ENCODE measurements at regions not wholly inside any gene's neighbourhood (a gene's known extent, or its start where the extent isn't known, plus 50 kb on each side); places are given as distances from the start of the nearest gene placed in this dataset.
"Not testable (repeated sequence)": the region's sequence is repeated elsewhere in the genome, so short reads cannot be mapped to it uniquely, and the experiment has no call there.

DNA sequence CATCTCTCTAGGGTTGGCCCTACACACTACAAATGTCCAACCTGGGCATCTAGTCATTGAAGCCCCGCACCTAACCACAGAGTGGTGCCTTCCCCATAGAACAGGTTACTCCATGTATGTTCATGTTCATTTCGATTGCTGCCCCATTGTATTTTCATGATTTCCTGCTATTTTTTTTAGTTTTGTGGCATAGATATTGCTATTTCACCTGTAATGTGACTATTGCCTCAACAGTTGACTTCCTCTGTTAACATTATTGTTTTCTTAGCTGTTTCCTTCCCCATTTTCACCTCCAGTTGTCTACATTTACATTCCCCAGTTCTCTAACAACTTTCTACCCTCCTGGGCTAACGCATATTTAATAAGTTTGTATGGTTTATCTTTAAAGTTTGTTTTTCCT is 137.7 kb upstream of the RBMS3 start:
- DNase-seq (ENCODE audit: low read depth), result no peak

DNA sequence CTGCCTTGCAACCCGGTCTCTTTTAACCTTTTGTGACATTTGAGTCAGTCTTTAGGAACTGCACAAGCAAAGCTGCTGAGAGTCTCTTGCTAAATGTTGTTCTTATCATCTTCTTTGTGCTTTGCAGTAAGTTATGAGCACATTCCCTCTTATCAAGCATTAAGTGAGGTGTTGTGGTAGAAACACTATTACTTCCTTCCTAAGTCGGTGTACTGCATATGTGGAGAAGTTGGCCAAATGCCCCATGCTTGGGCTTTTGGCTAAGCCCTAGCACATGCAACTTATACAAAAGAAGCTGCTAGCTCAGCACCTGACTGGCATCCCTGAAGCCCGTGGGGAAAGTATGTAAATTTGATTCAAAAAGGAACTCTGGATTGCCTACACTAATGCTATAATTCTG is 136.5 kb upstream of the RBMS3 start:
- no peak for DNase-seq (ENCODE audit: low read depth)

DNA sequence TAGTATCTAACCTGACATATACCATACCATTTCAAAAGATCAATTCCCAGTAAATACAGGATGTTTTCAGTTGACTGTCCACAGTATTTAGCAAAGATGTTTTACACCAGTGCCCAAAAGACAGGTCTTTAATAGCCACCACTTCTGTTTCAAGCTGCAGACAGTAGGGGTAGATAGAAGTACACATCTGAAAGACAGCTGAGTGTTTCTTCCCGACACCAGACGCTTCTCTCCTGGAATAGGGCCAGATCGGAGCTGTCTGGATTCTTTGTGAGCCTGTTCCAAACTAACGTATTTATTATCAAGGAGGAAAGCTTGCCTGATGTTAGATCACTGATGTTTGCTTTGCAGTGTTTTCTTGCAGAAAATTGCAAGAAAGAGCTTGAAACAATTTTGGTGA is 136.1 kb upstream of the RBMS3 start:
- no peak for DNase-seq (ENCODE audit: low read depth)

DNA sequence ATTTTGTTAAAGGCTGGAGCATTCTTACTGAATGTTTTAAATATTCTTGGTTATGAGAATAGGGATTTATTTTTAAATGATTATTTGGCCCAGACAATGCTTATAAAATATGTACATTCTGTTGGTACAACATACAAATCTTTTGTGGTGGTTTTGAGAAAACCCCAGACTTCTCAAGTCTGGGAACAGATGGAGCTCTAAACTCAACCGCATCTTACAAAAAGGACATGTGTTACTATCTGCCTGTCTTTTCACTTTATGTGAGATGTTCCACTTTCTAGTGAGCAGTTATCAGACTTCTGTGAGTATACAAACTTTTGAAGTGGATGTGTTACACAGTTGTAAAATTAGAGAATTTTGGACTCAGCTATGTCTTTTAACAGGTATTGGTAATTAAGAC is 135.5 kb upstream of the RBMS3 start:
- no peak for DNase-seq (ENCODE audit: low read depth)

DNA sequence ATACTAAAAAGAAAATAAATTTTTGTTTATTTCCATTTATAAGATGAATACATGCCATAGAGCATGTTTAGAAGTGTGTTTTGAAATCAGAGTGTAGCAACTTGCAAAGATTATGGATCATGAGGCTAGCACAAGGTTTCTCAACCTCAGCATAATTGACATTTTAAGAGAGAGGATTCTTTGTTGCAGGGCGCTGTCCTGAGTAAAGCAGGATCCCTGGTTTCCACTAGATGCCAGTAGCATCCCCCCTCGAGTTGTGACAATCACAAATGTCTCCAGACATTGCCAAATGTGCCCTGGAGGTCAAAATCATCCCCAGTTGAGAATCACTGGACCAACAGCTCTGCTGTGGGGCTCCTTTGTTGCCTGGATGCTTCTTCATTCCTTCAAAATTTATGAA is 128.5 kb upstream of the RBMS3 start:
- no peak for DNase-seq (ENCODE audit: low read depth)

DNA sequence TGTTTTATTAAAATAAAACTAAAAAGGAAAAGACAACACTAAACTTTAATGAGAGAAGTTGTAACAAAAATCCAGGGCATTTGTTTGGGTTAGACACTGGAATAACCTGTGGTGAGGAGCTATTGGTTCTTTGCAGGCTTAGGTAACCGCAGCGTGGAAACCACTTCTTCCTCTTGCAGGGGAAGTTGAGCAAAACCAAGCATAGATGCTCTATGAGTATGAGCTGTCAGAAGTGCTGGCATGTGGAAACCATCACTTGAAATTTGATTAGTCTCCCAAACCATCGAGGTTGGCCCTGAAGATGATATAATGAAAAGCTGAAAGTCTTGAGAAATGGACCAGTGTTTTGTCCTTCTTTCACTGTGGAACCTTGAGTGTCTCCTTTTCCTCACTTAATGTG is 127.1 kb upstream of the RBMS3 start:
- no peak for DNase-seq (ENCODE audit: low read depth)

DNA sequence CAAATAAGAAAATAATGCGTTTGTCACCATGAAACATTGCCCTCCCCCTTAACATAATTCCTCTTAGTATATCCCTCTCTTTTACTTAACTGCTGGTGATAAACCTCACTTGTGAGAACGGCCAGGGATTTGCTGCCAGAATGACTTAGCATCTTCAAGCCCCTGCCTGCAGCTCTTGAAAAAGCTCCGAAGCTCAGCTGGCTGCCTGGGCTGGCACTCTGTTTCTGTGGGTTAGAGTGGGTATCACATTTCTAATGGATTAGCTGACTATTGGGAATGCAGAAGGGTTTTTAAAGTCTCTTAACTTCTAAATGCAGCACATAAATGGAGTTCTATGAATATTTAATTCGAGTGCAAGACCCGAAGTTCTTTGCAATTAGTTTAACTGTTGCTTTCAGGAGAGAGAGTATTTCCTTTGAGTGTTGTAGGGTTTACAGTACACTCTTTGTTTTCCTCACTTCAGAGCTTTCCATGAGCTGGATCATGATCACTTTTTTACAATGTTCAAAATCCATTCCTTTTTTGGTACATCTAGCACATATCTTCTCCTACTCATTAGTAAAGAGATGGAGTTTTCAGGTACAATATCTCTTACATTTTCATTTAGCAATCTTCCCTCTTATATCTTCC is 124.7 kb upstream of the RBMS3 start:
- no peak for DNase-seq (ENCODE audit: low read depth)

DNA sequence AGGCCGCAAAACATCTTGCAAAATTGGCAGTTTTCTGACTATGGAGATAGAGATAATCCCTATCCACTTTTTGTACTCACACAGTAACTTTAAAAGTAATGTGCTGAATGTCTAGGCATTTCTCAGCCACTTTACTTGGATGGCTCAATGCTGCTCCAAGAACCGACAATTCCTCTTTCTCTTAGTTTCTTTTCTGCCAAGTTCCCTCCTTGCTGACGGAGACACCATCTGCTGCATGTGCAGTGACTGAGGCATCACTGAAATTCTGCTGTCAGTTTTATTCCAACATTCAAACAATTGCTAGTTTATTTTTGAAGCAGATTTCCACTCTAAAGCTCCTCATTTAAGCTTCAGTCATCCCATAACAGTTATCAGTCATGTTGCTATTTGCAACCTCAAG is 116.0 kb upstream of the RBMS3 start:
- DNase-seq (ENCODE audit: low read depth), result no peak

DNA sequence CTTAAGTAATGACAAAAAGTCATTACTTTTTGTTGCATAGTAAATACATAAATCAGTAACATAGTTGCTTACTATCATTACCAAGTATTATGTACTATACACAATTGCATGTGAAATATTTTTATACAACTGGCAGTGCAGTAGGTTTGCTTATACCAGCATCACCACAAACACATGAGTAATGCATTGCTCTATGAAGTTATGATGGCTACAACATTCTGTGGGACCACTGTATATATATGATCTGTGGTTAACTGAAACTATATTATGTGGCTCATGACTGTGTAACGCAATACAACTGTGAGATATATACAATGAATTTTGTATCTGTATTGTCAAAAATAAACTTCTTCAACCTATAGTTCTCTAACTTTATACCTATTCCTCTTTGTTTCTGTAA is 113.7 kb upstream of the RBMS3 start:
- DNase-seq (ENCODE audit: low read depth), result no peak

DNA sequence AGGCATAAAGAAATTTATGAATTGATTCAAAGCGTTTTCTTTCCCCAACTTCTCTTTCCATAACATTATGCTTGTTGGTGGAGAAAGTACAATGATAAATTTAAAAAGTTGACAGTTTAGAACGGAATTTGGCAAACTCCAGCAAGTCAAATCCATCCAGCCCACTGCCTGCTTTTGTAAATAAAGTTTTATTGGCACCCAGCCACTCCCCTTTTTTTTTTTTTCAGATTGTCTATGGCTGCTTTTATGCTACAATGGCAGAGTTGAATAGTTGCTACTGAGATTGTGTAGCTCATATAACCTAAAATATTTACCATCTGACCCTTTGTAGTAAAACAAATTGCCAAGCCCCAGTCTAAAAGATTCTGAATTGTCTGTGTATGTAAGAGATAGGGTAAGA is 112.8 kb upstream of the RBMS3 start:
- DNase-seq (ENCODE audit: low read depth), result no peak

DNA sequence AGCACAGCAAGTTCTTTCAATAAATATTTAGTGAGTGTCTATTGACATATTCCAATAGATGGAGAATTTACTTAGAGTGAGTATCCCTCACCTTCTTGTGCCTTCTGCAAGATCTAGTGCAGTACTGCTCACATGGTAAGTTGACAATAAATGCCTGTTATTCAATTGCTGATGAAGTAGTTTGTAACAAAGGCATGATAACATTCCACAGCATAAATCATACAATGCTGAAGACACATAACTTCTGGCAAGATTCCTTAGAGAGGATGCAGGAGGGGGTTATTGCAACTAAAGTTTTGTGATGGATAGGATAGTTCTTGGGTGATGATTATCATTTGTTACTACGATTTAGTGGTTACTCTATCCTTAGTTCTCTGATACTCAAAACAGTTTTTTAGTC is 112.2 kb upstream of the RBMS3 start:
- no peak for DNase-seq (ENCODE audit: low read depth)

DNA sequence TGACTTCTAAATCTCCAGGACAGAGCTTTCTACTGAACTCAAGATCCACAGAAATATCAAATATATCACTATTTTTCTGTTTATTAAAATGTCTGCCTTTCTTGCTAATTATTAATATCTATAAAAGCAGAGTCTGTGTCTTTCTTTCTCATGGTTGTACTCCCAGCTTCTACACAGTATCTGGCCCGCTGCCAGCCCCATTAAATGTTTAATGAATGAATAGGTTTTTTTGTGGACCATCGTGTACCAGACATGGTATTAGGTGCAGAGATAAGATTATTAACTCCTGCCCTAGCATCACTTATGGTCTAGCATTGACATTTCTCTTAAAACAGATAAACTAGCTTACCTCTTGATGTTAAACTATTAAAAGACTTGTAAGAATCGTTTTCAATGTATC is 111.4 kb upstream of the RBMS3 start:
- DNase-seq (ENCODE audit: low read depth), result no peak

DNA sequence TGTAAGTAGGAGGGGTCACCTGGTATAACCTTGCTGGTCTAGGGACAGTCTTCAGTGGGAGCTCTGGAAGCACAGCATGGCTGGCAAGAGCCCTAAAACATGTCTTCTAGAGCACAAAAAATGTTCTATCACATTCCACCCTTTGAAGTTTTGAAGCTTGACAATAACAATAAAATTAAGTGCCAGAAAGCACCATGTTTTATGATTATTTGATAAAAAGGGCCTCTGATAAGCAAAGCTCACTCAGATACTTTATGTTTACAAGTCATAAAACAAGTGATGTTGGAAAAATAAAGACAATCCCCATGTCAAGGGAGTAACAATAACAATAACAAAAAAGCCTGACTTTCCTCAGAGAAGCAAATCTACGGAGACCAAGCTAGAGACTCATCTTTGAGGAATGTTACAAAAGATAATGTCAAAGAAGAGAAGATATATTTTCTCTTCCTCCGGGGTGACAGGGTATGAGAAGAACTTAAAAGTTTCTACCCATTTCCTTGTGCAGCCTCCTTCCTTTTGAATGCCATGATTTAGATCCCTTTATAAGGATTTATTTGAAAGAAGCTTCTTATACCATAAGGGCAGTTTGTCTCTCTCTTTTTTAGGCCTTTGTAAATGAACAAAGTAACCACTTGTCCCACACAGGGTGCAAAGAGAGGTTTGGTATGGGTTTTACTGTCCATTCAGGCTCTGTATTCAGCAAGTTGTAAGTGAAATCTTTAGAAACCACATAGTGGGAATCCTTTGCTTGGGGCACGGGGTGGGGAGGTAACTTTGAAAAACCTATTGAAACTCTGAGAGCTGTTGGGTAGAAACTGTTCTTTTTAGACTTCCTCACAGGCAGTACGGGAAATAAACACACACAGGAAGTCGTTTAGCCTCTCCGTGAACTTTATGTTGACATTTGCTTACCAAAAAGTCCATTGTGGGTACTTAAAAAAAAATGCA is 109.6 kb upstream of the RBMS3 start:
- no peak for DNase-seq (ENCODE audit: low read depth)

DNA sequence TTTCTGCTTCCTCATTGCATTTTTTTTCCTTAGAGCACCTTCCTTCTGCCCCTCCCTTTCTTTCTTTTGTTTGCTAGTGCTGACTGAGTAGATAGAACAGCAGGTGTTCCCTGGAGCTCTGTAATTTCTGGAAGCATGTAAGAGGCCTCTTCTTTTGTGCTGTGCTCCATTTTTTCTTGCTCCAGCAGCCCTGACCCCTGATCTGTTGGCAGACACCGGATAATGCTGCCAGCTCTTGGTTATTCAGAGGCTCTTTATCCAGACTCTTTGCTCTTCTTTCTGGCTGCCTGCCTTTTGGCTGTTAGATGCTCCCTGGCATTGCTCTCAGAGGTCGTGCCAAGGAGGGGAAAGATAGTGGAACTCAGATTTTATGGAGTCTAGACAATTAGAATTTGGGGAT is 104.4 kb upstream of the RBMS3 start:
- DNase-seq (ENCODE audit: low read depth), result no peak

DNA sequence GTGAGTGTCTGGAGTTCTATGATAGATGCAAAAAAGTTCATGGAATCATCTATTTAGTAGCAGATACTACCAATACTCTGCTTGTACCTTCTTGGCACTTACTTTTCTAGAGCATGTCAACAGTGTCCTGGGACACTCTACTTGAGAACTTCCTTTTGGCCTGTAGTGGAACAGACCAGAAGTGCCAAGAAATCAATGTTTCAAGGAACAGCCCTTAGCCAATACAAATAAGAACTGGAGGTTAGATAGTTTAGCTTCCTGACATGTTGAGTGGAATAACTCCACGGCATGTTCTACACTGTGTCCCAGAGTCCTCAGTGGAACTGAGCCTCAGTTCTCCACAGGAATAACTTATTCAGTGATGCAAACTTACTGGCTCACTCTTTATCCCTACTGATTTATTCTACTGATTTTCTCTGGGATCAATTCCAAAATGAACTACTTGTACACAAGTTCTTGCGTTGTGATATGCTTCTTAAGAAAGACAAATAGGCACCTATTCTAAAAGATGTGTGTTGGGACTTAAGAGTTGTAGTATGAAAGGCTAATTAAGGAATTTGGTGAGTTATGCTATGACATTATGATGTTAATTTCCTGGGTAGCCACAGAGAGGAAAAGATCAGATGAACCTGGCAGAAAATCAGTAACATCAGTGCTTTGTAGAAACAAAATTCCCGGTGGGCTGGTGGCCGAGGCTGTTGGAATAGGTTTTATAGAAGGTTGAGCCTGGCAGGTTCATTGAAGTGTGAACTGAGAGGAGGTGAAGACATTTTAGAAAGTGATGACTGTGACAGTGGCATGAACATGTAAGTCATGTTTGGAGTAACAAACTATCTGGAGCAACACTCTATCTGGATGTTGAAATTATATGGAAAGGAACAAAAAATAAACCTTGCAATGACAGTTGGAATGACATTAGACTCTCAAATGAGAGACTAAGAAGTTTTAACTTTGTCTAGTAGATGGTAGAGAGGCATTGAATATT is 101.8 kb upstream of the RBMS3 start:
- DNase-seq (ENCODE audit: low read depth), result no peak

DNA sequence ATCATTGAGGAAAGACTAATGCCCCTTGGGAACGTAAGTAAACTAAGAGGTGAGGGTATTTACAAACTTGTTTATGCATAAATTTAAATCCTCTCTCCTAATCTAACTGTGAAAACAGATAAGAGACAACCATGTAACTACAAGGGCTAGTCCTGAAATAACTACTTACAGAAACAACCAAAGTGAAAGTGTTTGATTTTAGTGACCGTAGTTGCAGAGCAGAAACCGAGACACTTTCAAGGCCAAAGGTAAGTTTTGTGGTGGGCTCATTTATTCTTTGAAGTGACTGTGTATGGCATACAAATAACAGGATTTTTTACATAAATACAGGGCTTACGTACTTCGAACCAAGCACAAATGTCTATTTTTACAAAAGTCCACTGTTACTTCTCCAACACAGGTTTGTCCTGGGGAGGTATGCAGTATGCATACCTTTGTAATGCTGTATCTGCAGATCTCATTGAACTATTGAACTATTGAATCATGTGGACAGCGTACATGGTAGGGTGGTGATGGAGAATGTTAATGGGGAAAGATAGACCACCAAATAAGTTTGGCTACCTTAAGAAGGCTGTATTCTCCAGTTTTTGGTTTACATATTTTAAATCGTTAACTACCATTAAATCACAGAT is 99.6 kb upstream of the RBMS3 start:
- DNase-seq (ENCODE audit: low read depth), result no peak

DNA sequence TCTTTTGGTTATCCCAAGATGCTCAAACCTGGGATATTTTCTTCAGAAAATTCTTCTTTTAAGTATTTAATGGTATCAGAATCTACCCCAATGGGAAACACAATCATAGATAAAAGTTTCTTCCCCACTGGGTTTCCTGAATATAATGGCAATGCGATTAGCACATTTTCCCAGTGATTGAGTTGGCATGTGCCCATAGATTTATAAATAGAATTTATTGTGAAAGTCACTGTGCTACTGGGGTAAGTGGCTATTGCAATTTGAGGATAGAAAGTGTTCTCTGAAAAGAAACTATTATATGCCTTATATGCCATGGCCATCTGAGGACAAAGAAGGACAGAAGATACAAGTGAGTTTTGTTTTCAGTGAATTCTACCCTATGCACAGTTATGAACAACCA is 99.0 kb upstream of the RBMS3 start:
- DNase-seq (ENCODE audit: low read depth), result no peak

DNA sequence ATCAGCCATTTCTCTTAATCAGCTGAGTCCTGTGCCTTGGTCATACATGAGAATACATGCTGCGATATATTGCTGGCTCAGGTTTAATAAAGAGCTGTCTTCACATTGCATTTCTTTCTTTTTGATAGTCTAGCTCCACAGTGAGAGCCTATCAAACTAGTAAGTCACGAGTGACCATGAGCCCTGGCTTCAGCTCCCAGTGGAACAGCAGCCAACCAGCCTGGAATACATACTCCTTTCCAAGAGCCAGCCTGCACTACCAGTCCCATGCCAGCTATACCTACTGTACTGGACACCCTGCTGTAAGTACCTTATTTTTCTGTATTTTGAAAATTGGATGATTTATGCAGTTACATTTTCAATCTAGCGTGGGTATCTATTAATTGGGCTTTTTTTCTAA is 98.0 kb upstream of the RBMS3 start:
- not testable (repeated sequence) for DNase-seq (ENCODE audit: low read depth)

DNA sequence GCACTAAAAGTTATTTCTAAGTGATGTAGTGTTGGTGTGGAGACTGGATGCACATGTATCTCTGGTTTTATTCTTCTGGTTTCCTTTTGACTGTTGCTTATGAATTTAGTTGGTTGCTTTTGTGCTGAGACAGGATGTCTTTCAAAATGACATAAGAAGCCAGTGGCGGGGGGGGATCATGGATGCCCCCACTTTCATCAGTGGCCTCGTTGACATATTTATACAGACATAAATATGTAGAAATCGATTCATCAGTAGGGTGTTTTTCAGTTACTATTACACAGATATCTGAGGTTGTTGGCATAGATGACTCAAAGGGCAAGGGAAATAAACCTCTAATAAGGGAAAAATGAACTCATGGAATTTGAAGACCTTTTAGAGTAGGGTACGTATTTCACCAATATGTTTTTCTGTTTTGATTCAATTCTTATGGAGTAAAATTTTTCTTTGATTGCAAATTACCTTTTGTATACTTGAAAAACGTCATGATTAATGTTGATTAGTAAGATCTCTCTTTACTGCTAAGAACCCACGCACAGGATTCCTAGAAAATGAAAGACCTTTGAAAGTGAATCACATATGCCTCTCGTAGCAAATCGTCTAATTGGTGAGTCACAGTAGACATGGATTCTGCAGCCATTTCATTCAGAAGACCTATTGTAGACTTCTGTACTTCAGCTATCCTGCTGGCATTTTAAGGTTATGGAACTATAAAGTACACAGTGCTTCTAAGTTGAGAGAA is 97.4 kb upstream of the RBMS3 start:
- no peak for DNase-seq (ENCODE audit: low read depth)

DNA sequence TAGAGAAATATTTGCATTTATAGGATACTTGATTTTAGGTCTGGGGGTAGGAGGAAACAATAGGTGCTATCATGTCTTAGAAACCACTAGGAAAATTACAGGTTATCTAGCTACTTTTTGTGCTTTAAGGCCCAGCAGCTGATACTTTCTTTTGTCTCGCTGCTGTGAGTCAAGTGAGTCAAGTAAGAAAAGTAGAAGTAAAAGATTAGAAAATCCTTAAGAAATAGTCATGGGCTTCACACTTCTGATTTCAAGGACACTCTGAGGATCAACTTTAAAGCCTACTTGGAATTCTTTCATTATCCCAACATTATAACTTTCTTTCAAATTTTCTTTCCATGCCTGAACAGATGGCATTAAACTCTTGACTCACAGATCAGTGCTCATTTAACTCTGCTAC is 95.2 kb upstream of the RBMS3 start:
- no peak for DNase-seq (ENCODE audit: low read depth)

DNA sequence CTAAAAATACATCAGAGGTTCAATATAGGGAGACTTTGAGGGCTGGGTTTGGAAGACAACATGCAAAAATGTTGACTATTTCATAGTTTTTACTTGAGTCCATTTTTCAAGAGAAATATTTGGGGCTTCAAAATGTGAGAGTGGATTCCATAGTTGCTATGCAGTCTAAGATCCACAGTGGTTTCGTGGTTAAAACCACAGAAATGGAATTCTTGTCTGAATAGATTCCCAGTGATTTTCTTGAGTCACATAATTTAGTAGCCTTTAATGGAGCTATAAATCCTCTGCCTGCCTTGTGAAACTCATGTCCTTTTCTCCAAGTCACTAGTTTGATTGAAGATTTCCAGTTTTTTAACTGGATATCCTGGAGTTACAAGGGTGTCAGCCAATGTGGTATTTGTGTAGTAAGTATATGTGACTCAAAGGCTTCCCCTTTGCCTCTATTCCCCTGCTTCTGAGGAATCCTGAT is 94.7 kb upstream of the RBMS3 start:
- DNase-seq (ENCODE audit: low read depth), result no peak
